Brain microvascular endothelial cell (primary cell): ENCODE measurements at regions not wholly inside any gene's neighbourhood (a gene's known extent, or its start where the extent isn't known, plus 50 kb on each side); places are given as distances from the start of the nearest gene placed in this dataset.
A peak's percentile ranks its signal among the peaks of the same experiment; 100 is the strongest.

ENCODE experiments used
- DNase-seq: peaks from one replicate; pipeline ENCODE4 v3.0.0-alpha.2; 2020
- H3K27ac ChIP-seq: fragments of 250-450 bp; sonication (Bioruptor Pico); 2 replicates; pipeline ENCODE4 v1.5.1; 2020; ENCODE audit warnings: mild to moderate bottlenecking, moderate library complexity
- H3K27me3 ChIP-seq: fragments of 250-450 bp; sonication (Bioruptor Pico); replicated peaks from 2 replicates; pipeline ENCODE4 v1.5.1; 2020; ENCODE audit warnings: mild to moderate bottlenecking
- H3K36me3 ChIP-seq: fragments of 250-450 bp; sonication (Bioruptor Pico); replicated peaks from 2 replicates; pipeline ENCODE4 v1.5.1; 2020; ENCODE audit warnings: mild to moderate bottlenecking
- H3K4me3 ChIP-seq: 2 replicates; pipeline ENCODE4 v1.5.1; 2011; ENCODE audit warnings: low read depth, mild to moderate bottlenecking, control low read depth, low read length, moderate library complexity
- in situ Hi-C: cut with HindIII; loops from 2 replicates; pipeline ENCODE4 v1.10.0; 2017; ENCODE audit warnings: low sequenced_read_pairs, low pct_ligation_motif_present
- TF ChIP-seq, protein P1 (sequence below): IDR thresholded peaks from 2 replicates; pipeline ENCODE4 v1.5.1; 2011; ENCODE audit warnings: low read depth, mild to moderate bottlenecking, moderate library complexity, low read length, control low read depth, inconsistent platforms; ENCODE audit errors: missing control alignments

DNA sequence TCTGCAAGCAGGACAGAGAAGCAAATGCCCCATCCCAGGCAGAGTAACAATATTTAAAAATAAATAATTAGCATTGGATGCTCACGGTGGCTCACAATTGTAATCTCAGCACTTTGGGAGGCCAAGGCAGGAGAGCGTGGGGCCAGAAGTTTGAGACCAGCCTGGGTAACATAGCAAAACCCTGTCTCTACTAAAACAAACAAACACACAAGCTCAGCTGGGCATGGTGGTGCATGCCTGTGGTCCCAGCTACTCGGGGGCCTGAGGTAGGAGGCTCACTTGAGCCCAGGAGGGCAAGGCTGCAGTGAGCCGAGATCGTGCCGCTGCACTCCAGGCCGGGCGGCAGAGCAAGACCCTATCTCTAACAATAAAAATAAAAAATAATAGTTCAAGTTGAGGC lies 74.7 kb upstream of the NCOR2 start:
- H3K27me3 ChIP-seq, result no peaks in the 10 kb centered on the region
- in situ Hi-C loops, result no loop called here
- DNase-seq, result no peak

DNA sequence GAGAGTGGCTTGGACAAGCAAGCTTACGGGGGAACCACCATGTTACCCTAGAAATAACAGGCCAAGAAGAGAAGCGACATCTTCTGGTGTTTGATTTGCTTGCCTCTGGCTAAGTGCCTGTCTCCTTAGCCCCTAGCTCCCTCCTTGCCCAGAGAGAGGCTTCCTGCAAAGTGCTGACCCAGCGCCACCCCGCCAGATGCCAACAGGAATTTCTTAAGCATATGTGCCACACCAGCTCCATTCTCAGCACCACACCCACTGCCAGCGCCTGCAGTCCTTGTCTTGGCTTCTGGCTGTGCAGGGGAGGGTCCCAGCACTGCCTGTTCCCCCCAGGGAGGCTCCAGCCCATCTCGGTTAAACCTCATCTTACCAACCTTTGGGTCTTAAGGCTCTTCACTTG lies 74.2 kb upstream of the NCOR2 start:
- DNase-seq, result no peak
- Histone ChIP-seq H3K4me3 (no peak overlapping the region), H3K27me3 (no peaks in the 10 kb centered on the region), H3K36me3 (no peaks in the 10 kb centered on the region), H3K27ac (no peak overlapping the region)
- TF ChIP-seq, protein P1, sequence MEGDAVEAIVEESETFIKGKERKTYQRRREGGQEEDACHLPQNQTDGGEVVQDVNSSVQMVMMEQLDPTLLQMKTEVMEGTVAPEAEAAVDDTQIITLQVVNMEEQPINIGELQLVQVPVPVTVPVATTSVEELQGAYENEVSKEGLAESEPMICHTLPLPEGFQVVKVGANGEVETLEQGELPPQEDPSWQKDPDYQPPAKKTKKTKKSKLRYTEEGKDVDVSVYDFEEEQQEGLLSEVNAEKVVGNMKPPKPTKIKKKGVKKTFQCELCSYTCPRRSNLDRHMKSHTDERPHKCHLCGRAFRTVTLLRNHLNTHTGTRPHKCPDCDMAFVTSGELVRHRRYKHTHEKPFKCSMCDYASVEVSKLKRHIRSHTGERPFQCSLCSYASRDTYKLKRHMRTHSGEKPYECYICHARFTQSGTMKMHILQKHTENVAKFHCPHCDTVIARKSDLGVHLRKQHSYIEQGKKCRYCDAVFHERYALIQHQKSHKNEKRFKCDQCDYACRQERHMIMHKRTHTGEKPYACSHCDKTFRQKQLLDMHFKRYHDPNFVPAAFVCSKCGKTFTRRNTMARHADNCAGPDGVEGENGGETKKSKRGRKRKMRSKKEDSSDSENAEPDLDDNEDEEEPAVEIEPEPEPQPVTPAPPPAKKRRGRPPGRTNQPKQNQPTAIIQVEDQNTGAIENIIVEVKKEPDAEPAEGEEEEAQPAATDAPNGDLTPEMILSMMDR, result no peak
- in situ Hi-C loops, result no loop called here

More for the DNA sequence above, 74.7 kb upstream of the NCOR2 start:
- TF ChIP-seq, protein P1, result no peak
- Histone ChIP-seq H3K4me3 (no peak overlapping the region), H3K27ac (no peak overlapping the region), H3K36me3 (no peaks in the 10 kb centered on the region)

DNA sequence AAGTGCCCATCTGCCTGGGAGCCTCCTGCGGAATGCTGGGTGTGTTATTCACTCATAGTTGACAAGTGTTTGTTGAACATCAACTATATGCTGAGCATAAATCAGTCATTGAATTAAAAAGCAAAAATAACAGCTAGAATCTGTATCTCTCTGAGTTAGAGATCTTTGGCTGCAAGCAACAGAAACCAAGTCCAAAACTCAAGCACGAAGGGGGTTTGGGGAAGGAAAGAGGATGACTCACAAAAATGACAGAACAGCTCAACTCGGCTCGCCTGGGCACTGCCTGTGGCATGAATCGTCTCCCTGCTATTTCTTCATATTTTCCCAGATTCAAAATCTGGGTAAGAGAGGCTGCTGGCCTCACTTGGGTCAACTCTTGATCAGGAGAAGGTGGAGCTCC lies 72.6 kb upstream of the NCOR2 start:
- DNase-seq, result peak; percentile 46
- in situ Hi-C loops, result no loop called here
- Histone ChIP-seq H3K27ac (no peak overlapping the region), H3K36me3 (no peaks in the 10 kb centered on the region), H3K27me3 (no peaks in the 10 kb centered on the region), H3K4me3 (no peak overlapping the region)
- TF ChIP-seq, protein P1, result no peak

DNA sequence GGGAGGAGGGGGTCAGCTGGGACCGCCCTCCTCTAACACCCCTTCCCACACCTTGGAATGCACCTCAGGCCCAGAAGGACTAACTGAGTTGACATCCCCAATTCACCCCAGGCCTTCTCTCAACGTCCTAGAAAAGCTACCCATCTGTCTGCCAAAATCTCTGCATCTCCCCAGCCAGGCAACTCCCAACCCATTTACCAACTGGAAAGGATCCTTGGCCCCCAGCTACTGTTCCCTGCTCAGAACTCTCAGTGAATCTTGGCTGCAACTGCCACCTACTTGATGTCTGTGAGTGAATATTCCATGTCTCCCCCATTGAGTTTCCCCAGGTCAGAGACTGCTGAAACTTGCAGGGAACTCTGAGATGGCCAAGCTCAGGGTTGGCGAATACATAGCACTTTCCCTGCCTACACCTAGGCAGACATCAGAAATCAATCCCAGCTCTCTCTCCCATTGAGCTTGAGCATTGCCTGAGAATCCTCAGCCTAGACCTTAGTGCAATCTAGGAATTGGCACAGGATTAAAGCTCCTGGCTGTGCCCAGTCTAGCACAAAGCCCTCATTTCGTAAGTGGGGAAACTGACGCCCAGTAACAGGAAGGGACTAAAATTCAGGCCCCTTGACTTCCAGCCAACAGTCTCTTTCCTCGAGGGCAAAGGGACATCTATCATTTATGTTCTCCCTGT lies 71.9 kb upstream of the NCOR2 start:
- H3K36me3 ChIP-seq, result no peaks in the 10 kb centered on the region
- no peaks in the 10 kb centered on the region for H3K27me3 ChIP-seq
- H3K27ac ChIP-seq, result no peak overlapping the region
- H3K4me3 ChIP-seq, result no peak overlapping the region
- TF ChIP-seq, protein P1, result no peak
- in situ Hi-C loops, result no loop called here
- no peak for DNase-seq

DNA sequence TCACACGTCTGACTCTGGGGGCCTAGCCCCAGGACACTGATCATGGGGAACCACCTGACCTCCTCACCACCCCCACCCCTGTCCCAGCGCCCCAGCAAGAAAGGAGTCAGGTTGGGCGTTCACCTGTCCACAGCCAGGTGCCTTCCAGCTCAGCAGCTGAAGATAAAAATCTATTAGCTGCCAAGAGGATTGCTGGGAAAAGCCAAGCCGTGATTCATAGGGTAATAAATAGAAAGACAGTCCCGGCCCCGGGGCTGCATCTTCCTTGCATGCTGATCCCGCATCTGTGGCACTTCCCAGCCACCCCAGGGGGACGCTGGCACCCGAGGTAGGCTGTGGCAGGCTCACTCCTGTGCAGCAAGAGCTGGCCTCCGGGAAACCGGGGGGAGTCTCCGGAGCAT lies 70.2 kb upstream of the NCOR2 start:
- TF ChIP-seq, protein P1, result no peak
- DNase-seq, result no peak
- H3K27me3 ChIP-seq, result no peaks in the 10 kb centered on the region
- H3K27ac ChIP-seq, result no peak overlapping the region
- in situ Hi-C loops, result no loop called here
- H3K4me3 ChIP-seq, result no peak overlapping the region
- H3K36me3 ChIP-seq, result no peaks in the 10 kb centered on the region

DNA sequence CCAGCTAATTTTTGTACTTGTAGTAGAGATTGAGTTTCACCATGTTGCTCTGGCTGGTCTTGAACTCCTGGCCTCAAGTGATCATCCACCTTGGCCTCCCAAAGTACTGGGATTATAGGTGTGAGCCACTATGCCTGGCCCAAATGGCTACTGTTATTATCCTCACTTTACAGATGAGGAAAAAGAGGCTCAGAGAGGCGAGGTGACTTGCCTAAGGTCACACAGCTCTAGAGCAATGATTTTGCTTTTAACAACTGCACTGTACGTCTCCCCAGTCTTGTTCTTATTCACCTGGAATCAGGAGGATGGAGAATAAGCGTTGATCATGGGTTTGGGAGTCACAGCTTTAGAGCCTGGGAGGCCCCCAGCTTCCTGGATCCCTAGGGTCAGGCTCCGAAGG lies 69.8 kb upstream of the NCOR2 start:
- H3K27ac ChIP-seq, result no peak overlapping the region
- H3K36me3 ChIP-seq, result no peaks in the 10 kb centered on the region
- H3K4me3 ChIP-seq, result no peak overlapping the region
- in situ Hi-C loops, result no loop called here
- DNase-seq, result no peak
- no peaks in the 10 kb centered on the region for H3K27me3 ChIP-seq
- TF ChIP-seq, protein P1, result no peak
